ENCODE measurements at regions not wholly inside any gene's neighbourhood (a gene's known extent, or its start where the extent isn't known, plus 50 kb on each side); places are given as distances from the start of the nearest gene placed in this dataset.
A peak's percentile ranks its signal among the peaks of the same experiment; 100 is the strongest.

DNA sequence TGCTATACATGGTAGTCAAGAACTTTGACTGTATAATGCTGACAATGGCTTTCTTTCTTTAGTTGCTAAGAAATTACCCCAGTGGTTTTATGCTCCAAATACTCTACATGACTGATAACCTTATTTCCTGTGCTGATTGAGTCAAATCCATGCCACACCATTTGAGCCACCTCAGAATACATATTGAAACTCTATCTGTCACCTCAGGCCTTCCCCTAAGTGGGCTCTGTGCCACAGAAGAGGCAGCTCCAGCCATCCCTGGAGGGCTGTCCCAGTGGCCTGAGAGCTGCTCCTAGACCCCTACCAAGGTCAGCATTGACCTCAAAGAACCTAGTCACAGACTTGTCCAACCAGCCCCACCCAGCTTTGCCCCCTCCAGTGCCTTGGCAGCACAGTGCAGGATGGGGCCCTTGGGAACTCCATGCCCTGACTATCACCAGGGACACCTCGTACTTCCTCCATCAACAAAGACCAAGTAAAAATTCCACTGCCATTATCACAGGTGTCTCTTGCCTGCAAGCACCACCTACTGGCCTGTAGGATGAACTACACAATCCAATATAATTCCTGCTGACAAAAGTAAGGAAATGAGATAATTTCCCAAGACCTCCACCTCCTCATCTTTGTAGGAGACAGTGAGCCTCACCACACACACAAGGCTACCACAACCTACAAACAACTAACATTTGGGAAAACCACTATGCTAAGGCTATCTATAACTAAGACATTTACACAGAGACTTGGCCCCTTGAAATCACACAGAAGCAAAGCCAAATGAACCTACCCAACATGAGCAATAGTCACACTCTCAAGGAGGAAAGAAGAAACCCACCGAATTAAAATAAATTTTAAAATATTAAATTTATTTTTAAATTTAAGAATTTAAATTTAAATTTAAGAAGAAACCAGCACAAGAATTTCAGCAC is 239.9 kb downstream of the NKX6-1 start:
- TF ChIP-seq, protein P1, sequence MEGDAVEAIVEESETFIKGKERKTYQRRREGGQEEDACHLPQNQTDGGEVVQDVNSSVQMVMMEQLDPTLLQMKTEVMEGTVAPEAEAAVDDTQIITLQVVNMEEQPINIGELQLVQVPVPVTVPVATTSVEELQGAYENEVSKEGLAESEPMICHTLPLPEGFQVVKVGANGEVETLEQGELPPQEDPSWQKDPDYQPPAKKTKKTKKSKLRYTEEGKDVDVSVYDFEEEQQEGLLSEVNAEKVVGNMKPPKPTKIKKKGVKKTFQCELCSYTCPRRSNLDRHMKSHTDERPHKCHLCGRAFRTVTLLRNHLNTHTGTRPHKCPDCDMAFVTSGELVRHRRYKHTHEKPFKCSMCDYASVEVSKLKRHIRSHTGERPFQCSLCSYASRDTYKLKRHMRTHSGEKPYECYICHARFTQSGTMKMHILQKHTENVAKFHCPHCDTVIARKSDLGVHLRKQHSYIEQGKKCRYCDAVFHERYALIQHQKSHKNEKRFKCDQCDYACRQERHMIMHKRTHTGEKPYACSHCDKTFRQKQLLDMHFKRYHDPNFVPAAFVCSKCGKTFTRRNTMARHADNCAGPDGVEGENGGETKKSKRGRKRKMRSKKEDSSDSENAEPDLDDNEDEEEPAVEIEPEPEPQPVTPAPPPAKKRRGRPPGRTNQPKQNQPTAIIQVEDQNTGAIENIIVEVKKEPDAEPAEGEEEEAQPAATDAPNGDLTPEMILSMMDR (IDR thresholded peaks at IDR 0.05), result peak in 2 of 3 experiments; percentile 35 to 56
- no peak for TF ChIP-seq POLR2A (IDR thresholded peaks at IDR 0.05)

Measured in testis (tissue), 2 donors.